ENCODE measurements at regions not wholly inside any gene's neighbourhood (a gene's known extent, or its start where the extent isn't known, plus 50 kb on each side); places are given as distances from the start of the nearest gene placed in this dataset.

DNA sequence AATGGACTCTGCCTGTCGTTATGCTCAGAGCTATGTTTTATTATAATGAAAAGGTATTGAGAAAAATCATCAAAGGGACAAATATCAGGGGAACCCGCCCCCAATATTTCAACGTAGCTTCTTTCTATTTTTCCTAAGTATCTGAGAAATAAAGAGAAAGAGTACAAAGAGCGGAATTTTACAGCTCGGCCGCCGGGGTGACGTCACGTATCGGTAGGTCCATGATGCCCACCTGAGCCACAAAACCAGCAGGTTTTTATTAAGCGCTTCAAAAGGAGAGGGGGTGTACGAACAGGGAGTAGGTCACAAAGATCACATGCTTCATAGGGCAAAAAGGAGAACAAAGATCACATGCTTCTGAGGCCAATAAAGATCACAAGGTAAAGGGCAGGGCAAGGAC lies 281.6 kb upstream of the POM121L12 start:
- TF ChIP-seq, protein P1, sequence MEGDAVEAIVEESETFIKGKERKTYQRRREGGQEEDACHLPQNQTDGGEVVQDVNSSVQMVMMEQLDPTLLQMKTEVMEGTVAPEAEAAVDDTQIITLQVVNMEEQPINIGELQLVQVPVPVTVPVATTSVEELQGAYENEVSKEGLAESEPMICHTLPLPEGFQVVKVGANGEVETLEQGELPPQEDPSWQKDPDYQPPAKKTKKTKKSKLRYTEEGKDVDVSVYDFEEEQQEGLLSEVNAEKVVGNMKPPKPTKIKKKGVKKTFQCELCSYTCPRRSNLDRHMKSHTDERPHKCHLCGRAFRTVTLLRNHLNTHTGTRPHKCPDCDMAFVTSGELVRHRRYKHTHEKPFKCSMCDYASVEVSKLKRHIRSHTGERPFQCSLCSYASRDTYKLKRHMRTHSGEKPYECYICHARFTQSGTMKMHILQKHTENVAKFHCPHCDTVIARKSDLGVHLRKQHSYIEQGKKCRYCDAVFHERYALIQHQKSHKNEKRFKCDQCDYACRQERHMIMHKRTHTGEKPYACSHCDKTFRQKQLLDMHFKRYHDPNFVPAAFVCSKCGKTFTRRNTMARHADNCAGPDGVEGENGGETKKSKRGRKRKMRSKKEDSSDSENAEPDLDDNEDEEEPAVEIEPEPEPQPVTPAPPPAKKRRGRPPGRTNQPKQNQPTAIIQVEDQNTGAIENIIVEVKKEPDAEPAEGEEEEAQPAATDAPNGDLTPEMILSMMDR (IDR thresholded peaks at IDR 0.05), result no peak
- TF ChIP-seq POLR2A (IDR thresholded peaks at IDR 0.05), result no peak

Data from testis (tissue), 2 donors.